ENCODE measurements at regions not wholly inside any gene's neighbourhood (a gene's known extent, or its start where the extent isn't known, plus 50 kb on each side); places are given as distances from the start of the nearest gene placed in this dataset.

- ChIA-PET POLR2A (no interaction called here), CTCF (no interaction called here)
- intact Hi-C loops (cut with micrococcal nuclease): loop anchor here (5.0 kb wide), 1 partner anchor 1902 kb away; no protein-coding TSS in a partner anchor
- Histone ChIP-seq H3K9ac (replicated peaks; ENCODE audit: extremely low read depth, insufficient read depth, low read length) (no peak overlapping the region), H3K4me2 (ENCODE audit: insufficient read depth, low read length) (no peak overlapping the region), H3K79me2 (ENCODE audit: control insufficient read depth, insufficient read depth, low read length) (no peaks in the 10 kb centered on the region), H3K27ac (ENCODE audit: insufficient read depth, low read depth, low read length) (no peak overlapping the region), H3K27me3 (ENCODE audit: control insufficient read depth in 2 of 2, insufficient read depth in 2 of 2, low read length in 2 of 2) (no peaks in the 10 kb centered on the region), H3K9me1 (replicated peaks; ENCODE audit: control insufficient read depth, extremely low read depth, insufficient read depth, low read length) (no peaks in the 10 kb centered on the region), H3K36me3 (ENCODE audit: control insufficient read depth in 2 of 2, extremely low read depth in 1 of 2, insufficient read depth in 2 of 2, low read length in 2 of 2) (no peaks in the 10 kb centered on the region), H3K4me1 (ENCODE audit: control insufficient read depth, extremely low read depth, insufficient read depth, low read length) (no peaks in the 10 kb centered on the region), H2AFZ (ENCODE audit: low read depth, low read length) (no peak overlapping the region), H3K9me3 (replicated peaks; ENCODE audit: control insufficient read depth, insufficient read depth, low read length) (no peaks in the 10 kb centered on the region), H3K4me3 (replicated peaks in 1 of 3; ENCODE audit: insufficient read depth in 1 of 3, low read depth in 1 of 3, low read length in 3 of 3) (no peak overlapping the region), H4K20me1 (replicated peaks; ENCODE audit: control insufficient read depth, extremely low read depth, insufficient read depth, low read length) (no peaks in the 10 kb centered on the region)
- FAIRE-seq (no peak), DNase-seq (ENCODE audit: low read depth, low spot score) (no peak)
- dilution Hi-C loops (cut with MboI; ENCODE audit: extremely low pct_ligation_motif_present, low sequenced_read_pairs): no loop called here
- TF ChIP-seq MAX (IDR thresholded peaks at IDR 0.05; ENCODE audit: insufficient read depth, insufficient read length) (no peak), GATA2 (IDR thresholded peaks at IDR 0.05; ENCODE audit: insufficient read depth, insufficient read length, low read depth, low read length) (no peak), POLR2AphosphoS5 (IDR thresholded peaks at IDR 0.05; ENCODE audit: insufficient read depth, low read depth, low read length) (no peak), EZH2 (IDR thresholded peaks at IDR 0.05; ENCODE audit: borderline replicate concordance, low read depth, low read length, severe bottlenecking) (no peak), JUN (IDR thresholded peaks at IDR 0.05; ENCODE audit: borderline replicate concordance, insufficient read depth, insufficient read length, low read depth) (no peak), CTCF (IDR thresholded peaks at IDR 0.05; ENCODE audit: extremely low read depth in 1 of 2, insufficient read depth in 1 of 2, low read depth in 1 of 2, low read length in 2 of 2) (no peak), FOS (IDR thresholded peaks at IDR 0.05; ENCODE audit: borderline replicate concordance, insufficient read depth, low read length) (no peak), POLR2A (IDR thresholded peaks at IDR 0.05; ENCODE audit: low read depth, low read length) (no peak), MYC (IDR thresholded peaks at IDR 0.05; ENCODE audit: low read depth, low read length) (no peak)
- BruUV-seq (replicated peaks): no TSS peak
Measured at GRCh38 chr2:183530333-183530901, 406.2 kb downstream of the NUP35 start.

All from endothelial cell of umbilical vein (primary cell).